ENCODE measurements at regions not wholly inside any gene's neighbourhood (a gene's known extent, or its start where the extent isn't known, plus 50 kb on each side); places are given as distances from the start of the nearest gene placed in this dataset.

DNA sequence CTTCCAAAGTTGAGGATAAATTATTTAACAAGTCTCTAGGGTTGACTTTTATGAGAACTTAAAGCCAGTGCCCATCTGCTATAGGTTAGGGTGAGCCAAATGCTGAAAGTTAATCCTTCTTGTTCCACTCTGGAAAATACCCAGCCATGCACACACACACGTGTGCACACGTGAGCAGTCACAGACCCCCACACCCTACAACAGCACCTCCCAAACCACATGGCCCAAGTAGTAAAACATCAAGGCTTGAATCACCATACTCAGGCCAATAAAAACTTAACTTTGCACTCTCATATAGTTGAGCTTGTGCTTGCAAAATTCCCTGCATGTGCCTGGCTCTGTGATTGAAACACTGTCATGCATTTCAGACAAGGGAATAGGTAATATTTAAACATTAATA is 467.6 kb downstream of the ARHGEF28 start:
- TF ChIP-seq, protein P1, sequence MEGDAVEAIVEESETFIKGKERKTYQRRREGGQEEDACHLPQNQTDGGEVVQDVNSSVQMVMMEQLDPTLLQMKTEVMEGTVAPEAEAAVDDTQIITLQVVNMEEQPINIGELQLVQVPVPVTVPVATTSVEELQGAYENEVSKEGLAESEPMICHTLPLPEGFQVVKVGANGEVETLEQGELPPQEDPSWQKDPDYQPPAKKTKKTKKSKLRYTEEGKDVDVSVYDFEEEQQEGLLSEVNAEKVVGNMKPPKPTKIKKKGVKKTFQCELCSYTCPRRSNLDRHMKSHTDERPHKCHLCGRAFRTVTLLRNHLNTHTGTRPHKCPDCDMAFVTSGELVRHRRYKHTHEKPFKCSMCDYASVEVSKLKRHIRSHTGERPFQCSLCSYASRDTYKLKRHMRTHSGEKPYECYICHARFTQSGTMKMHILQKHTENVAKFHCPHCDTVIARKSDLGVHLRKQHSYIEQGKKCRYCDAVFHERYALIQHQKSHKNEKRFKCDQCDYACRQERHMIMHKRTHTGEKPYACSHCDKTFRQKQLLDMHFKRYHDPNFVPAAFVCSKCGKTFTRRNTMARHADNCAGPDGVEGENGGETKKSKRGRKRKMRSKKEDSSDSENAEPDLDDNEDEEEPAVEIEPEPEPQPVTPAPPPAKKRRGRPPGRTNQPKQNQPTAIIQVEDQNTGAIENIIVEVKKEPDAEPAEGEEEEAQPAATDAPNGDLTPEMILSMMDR (IDR thresholded peaks at IDR 0.05), result no peak
- no peak for TF ChIP-seq POLR2A (IDR thresholded peaks at IDR 0.05)
